H4 (cell line): ENCODE measurements at regions not wholly inside any gene's neighbourhood (a gene's known extent, or its start where the extent isn't known, plus 50 kb on each side); places are given as distances from the start of the nearest gene placed in this dataset.
A peak's percentile ranks its signal among the peaks of the same experiment; 100 is the strongest.

Source experiments
- DNase-seq: peaks from one replicate; pipeline ENCODE4 v3.0.0-alpha.2; 2015; ENCODE audit warnings: low spot score

DNA sequence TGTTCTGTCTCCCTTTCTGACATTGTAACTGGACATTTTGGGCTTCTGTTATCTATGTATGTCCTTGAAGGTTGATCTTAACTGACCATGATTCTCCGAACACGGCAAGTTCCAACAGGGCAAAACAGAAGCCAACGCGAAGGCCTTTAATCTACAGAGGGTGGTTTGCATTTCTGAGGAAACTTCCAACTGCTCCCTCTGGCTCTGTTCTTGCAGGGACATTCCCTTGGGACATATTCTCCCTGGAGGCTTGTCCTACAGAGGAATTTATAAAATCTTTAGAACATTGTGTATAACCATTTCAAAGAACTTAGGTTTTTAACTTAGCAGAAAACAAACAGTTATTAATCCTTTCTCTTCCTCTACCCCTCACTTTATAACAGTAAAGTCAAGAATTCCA, 189.0 kb upstream of the CDYL start:
- no peak for DNase-seq

DNA sequence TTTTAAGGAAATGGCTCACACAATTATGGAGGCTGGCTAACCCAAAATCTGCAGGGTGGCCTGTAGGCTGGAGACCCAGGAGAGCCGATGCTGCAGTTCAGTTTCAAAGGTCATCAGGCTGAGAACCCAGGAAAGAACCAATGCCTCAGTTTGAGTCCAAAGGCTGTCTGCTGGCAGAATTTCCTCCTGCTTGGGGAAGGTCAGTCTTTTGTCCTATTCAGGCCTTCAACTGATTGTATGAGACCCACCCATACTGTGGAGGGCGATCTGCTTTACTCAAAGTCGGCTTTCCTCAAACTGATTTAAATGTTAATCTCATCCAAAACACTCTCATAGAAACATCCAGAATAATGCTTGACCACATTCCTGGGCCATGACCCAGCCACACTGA, 189.7 kb upstream of the CDYL start:
- no peak for DNase-seq

DNA sequence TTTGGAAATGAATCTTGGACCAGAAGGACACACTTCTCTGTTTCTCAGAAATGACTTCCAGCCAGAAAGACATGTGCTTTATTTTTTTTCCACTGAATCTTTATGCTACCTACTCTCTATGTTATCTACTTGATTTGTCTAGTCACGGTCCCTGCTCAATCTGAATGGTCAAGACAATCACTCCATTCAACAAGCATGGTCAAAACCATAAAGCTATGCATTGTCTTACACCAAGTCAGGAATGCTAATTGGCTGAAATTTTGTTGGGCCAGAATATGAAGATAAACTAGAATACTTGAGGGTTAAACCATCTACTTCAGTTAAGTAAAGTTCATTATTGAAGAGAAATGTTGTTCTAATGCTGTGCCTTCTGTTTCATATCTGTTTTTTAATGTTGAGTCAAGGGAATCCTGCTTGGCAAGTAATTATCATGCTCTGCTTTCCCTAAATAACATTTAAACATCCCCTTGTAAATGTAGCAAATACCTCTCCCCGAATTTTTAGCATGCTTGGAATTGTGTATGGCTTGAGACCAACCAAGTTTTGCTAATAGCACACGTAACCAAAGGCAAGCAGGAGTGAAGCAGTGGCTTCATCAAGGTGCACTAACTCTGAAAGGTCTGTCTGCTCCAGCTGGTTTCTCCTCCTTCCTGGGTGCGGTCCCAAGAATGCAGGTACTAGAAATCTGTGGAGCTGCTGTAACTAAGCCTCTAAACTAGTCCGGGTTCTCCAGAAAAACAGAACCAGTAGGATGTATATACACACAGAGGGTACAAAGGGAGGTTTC, 190.3 kb upstream of the CDYL start:
- DNase-seq = no peak

DNA sequence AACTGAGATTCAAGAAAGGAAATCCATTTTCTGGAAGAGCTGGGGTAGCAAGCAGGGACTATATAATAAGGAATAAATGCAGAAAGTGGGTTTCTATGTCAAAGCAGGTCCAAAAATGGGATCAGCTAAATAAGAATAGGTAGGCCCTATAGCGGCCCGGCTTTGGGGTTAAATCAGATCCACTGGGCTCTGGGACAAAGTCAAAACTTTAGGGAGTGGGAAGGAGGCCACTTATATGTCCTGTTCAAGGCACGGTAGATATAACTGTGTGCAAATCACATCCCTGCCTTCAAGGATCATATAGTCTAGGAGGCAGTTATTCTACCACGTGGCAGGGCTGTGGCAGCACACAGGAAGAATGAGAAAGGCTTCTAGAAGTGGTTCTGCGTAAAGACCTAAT, 191.4 kb upstream of the CDYL start:
- DNase-seq = no peak

DNA sequence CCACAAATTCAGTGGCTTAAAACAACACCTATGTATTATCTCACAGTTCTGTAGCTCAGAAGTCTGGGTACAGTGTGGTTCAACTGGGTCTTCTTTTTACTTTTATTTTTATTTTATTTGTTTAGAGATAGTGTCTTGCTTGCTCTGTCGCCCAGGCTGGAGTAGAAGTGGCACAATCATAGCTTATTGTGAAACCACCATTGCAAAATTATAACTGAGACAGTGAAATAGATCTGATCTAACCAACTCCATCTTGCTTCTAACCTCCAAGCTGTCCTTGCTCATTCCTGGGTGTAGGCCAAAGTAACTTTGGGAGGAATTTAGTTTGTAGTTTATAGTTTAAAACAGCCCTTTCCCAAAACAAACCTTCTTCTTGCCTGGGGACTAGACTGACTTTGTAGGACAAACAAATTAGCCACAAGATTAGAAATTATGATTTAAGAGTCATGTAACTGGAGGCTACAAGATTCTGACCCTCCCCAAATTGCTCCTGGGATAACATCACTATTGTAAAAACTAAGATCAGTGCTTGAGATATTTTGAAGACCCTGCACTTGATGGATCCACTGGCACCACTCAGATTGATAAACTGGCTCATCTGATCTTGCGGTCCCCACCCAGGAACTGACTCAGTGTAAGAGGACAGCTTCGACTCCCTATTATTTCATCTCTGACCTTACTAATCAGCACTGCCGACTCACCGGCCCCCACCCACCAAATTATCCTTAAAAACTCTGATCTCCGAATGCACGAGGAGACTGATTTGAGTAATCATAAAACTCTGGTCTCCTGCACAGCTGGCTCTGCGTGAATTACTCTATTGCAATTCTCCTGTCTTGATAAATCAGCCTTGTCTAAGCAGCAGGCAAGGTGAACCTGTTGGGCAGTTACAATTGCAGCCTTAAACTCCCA, 193.4 kb upstream of the CDYL start:
- DNase-seq = peak; percentile 21

DNA sequence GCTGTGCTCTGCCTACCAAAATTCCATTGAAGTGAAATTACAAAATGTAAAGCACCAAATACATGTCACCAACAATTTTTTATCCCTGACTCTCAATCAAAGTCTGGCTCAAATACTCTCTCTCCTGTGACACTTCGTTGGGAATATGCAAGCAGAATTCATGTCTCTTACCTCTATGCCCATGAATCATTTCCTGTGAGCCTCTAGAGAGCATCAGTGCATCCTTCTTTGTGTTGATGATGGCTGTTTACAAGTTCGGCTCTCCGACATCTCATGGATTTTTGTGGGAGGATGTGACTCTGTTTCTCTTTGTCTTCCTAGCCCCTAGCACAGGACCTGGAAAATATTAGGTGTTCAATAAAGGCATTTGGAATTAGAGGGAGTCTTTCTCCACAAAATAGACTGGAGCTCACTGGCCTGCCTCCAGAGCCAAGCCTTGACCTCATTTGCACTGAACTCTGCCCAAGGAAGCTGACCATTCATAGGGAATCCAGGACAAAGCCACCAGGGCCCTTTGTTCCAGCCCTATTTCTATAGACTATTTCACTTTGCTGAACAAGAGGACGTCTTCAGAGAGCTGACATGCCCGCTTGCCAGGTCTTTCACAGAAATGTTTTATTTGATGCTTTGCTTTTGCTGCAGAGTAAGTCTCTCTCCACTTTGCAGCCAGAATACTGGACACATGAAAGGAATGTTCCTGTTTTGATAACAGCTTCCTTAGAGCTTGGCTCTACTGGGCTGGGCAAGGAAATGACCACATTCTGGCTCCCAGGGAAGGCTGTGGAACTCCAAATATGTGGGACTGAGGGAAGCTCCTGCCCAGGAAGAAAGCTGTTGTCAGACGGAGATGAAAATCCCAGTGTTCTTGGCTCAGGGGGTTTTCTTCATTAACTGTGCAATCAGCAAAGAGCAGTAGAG, 194.5 kb upstream of the CDYL start:
- peak; percentile 62 for DNase-seq

DNA sequence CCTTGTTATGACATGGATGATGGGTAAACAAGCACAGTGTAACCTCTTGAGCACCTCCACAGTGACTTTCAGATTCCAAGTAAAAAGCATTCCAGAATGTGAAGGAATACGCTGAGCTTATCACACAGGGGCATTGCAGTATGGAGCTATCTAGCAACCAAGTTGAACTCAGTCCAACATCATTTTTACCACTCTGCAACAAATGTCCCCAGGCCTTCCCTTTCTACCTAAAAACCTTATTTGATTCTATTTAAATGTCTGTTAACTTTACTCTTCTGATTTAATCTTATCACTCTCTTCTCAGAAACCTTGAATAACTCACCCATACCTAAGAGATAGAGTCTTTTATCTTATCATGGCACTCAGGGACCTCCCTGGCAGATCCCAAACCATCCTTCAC, 195.8 kb upstream of the CDYL start:
- no peak for DNase-seq

DNA sequence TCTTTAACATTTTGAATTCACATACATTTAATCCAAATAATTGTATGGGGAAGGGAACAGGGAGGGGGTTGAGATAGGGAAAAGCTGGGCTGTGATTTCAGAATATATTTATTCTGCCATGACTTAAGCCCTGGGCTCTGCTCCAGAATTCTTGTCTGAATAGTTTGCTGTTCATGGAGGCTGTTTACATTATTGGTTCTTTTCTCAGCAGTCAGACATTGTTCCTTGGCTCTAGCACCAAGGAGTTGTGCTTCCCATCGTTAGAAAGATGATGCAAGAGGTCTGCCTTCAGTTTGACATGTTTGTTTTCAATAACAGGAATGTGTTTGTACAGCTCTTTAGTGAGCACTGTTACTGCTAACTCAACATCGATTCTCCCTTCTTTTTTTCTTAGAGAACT, 198.8 kb upstream of the CDYL start:
- DNase-seq = peak; percentile 90

DNA sequence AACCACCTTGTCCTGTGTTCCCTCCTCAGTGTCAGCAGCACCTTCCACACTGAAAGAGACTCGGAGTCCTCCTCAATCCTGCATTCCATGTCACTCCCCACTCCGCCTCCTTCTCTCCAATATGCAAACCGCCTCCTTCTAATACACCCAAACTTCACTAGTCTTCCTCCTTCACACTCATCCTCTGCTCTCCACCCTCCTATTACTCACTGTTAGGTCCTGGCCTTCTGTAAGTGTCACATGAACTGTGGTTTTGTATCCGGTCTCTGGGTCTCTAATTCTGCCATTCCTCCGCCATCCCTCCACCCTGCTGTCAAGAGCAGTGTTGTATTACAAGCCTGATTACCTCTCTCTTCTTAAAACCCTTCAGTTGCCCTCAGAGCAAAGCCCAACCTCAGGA, 200.5 kb upstream of the CDYL start:
- peak; percentile 32 for DNase-seq

DNA sequence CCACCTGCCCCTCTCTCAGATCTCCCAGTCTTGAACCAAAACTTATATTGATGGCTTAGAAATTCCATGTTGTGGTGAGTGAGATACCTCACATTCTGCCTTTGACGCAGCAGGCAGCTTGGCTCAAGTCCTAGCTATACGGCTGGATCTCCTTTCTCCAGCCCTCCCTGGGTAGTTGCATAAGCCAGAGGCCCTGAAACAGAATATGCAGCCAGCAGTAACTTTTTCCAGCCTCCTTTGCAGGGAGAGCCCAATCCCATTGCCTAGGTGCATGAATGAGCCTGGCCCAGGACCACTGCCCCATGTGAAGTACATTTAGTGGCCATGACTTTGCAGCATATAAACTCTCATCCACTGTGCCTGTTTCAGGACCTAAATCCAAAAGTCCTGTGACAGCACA, 202.2 kb upstream of the CDYL start:
- no peak for DNase-seq

DNA sequence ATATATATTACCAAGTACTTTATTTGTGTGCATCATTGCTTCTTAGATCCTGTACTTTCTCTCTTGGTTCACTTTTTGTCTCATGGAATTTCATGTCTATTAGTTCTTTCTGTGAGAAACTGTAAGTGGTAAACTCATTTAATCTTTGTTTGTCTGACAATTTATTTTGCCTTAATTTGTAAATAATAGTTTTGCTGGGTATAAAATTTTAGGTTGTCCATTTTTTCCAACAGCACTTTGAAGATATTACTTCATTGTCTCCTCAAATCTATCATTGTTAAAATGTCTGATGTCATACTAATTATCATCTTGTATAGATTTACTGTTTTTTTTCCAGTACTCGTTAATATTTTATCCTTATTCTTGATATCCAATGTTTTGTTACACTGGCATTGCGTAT, 205.2 kb upstream of the CDYL start:
- no peak for DNase-seq

DNA sequence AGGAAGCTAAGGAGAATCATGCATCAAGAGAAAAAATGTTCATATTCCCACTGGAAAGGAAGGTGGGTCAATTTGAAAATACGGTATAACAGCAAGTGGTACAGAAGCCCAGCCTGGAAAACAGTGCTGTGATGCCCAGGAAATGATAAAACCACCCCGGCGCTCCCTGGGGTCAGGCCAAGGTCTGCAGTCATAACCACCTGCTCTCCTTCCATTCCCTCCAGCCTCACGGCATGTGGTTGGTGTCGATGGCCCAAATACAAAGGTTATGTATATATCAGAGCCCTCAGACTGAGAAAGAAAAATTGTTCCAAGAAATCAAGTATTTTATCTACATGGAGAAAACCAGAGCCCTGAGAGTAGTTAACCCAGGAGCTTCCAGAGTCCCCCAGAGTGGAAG, 208.1 kb upstream of the CDYL start:
- no peak for DNase-seq

DNA sequence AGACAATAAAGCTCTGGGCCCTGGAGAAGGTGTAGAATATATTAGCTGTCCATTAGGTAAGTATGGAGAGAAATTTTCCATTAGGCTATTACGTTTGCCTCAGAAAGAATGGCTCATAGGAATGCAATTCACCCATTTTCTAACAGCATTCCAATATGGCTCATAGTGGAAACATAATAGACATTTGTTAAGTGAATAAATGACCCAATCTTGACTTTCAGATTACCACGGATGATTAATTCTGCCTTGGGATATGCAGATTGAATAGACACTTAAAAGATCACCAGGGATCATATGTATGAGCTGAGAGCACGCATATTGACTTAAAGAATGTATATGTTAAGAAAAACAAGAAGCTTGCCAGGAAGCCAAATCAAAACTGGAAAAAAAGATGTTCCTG, 209.1 kb upstream of the CDYL start:
- no peak for DNase-seq

DNA sequence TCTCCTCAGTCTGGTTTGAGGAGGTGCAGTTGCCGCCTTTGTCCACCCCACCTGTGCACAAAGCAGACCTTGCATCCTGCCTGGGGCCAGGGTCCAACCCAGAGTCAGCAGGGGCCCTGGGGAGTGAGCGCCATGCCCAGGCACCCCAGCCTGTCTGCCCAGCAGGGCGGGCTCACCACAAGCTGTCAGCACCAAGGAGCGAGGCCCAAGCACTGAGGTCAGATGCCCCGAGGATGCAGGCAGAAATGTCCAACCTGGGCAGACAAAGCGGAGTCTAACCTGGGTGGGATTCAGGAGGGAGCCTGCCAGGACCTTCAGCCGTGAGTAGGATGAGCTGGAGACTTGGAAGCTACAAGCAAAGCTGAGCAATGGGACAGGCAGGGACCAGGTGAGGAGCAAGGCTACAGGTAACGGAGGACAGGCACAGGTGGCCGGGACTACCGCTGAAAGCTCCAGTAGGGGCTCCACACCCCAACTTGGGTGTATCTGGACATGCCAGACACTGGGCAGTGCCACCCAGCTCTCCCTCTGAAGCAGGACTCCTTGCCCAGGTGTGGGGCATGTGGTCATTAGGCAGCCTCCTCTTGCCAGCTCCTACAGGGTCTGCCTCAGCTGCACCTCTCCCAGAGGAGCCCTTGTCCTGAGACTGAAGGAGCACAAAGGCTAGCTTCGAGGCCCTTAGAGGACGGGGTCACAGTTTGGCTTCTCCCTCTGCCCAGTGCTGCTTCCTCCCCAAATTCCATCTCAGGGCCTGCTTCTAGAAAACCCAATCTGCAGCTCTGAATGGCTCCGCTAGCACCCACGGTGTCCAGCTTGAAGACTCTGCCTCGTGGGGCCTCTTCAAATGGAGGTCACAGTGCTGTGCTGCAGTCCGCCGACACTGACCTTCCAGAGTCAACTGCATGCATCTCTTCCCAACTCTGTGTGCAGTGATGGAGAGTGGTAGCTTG, 210.6 kb upstream of the CDYL start:
- no peak for DNase-seq

DNA sequence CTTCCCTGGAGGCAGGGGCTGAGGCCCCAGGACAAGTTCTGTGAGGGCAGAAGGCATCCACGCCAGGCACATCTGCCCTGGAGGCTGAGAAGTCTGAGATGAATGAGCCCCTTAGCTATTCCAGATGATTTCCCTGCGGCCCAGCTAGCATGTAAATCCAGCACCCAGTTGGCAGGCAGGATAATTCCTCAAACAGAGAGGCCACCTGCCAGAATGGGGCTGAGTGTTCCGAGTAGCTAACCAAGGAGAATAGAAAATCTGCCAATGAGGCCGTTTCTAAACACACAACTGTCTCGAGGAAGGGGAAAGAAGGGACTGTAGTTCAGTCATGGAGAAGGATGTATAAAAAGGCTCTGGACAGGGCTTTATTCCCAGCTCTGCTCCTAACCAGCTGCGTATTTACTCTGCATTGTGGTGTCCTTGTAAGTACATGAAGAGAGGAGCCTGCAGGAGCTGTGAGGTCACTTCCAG, 211.4 kb upstream of the CDYL start:
- DNase-seq = no peak

DNA sequence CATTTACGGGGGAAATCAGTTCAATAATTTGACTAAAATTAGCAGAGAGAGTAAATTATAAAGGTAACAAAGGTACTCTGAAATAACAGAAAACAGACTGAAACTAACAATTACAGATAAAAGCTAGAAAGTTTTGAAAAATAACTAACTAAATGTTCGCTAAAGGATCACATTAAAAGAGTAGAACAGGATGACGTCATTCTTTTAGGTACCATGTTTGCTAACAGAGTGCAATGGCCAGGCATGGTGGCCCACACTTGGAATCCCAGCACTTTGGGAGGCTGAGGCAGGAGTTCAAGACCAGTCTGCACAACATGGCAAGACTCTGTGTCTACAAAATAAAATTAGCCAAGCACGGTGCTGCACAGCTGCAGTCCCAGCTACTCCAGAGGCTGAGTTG, 212.3 kb upstream of the CDYL start:
- no peak for DNase-seq

DNA sequence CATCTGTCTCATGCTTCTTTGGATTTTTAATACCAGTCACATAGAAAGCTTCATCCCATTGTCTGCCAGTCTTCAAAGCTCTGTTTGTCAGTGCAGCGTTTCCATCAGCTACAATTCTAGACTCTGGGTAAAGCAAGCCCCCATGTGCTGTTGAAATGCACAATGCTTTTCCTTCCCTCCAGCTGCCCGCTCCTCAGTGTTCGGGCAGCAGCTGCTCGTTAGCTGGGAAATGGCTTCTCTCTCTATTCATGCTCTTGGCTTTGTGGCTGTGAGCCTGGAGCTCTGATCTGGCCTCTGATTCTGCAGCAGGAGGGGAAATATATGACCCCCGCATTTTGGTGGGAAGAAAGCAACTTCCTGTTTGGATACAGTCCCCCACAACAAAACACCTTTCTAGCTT, 213.0 kb upstream of the CDYL start:
- DNase-seq = no peak

DNA sequence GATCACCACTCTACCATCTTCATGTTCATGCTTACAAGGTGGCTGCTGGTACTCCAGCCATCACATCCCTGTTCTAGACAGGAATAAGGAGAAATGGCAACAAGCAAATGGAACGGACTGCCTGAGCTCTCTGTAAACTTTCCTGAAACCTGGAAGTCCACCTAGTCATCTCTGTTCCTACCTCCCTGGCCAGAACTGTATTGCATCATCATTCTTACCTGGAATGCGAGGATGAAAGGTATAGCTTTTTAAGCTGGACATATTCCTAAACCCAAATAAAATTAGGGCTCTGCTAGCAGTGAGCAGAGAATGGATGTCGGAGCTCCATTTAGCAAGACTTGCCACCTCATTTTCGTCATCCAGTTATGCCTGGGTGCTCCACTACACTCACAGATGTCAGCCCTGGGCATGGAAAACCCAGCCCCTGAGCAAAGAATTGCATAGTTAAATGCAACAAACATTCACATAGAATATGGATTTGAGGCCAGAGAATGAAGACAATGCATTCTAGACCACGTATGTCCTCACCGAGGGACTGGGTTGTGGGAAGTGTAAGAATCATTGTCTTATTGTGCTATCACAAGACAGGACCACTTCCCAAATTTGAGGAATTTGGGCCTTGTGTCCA, 214.3 kb upstream of the CDYL start:
- DNase-seq = no peak

DNA sequence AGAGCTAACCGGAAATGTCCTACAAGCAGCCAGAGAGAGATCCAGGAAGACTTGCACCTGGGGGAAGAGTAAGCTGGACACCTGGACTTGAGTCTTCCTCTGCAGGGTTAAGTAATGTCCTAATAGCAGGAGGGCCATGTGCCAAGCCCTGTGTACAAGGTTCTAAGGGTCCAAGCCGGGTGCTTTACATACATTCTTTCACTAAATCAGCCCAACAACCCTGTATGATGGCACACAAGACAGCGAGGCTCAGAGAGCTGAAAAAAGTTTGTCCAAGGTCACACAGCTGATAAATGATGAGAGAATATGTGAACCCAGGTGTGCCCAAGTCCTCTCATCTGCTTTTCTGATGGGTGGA, 215.1 kb upstream of the CDYL start:
- no peak for DNase-seq
